ES-I3 (cell line): ENCODE measurements at regions not wholly inside any gene's neighbourhood (a gene's known extent, or its start where the extent isn't known, plus 50 kb on each side); places are given as distances from the start of the nearest gene placed in this dataset.
A peak's percentile ranks its signal among the peaks of the same experiment; 100 is the strongest.
"Not testable (repeated sequence)": the region's sequence is repeated elsewhere in the genome, so short reads cannot be mapped to it uniquely, and the experiment has no call there.

Experiments used
- H3K36me3 ChIP-seq: 2 replicates; pipeline ENCODE4 v1.6.1; 2013; ENCODE audit warnings: mild to moderate bottlenecking, low read length, control low read depth, moderate library complexity; ENCODE audit not compliant: insufficient read depth
- H3K4me1 ChIP-seq: 2 replicates; pipeline ENCODE4 v1.6.1; 2013; ENCODE audit warnings: mild to moderate bottlenecking, control low read depth, low read length; ENCODE audit not compliant: insufficient read depth
- H3K9ac ChIP-seq: 2 replicates; pipeline ENCODE4 v1.6.1; 2013; ENCODE audit warnings: low read depth, mild to moderate bottlenecking, low read length, moderate library complexity
- H3K9me3 ChIP-seq: 2 replicates; pipeline ENCODE4 v1.6.1; 2013; ENCODE audit warnings: mild to moderate bottlenecking, low read length, moderate library complexity; ENCODE audit not compliant: control insufficient read depth, insufficient read depth

GRCh38 chr20:64327223-64327549 lies 71.6 kb downstream of the PCMTD2 start:
- not testable (repeated sequence) for H3K4me1 ChIP-seq, H3K9ac ChIP-seq, H3K9me3 ChIP-seq, H3K36me3 ChIP-seq

- H3K9ac ChIP-seq: peak overlapping the region; percentile 33; the same call in 1 of the 2 replicates
- H3K36me3 ChIP-seq, H3K4me1 ChIP-seq, H3K9me3 ChIP-seq: not testable (repeated sequence)
These were observed 72.2 kb downstream of the PCMTD2 start for GRCh38 chr20:64327550-64328317.

GRCh38 chr20:64328595-64329250 lies 73.2 kb downstream of the PCMTD2 start:
- H3K36me3 ChIP-seq, H3K9ac ChIP-seq, H3K9me3 ChIP-seq, H3K4me1 ChIP-seq: not testable (repeated sequence)

GRCh38 chr20:64332627-64333026 lies 77.1 kb downstream of the PCMTD2 start:
- H3K36me3 ChIP-seq, H3K9me3 ChIP-seq, H3K4me1 ChIP-seq, H3K9ac ChIP-seq: not testable (repeated sequence)
